MM.1S (cell line): ENCODE measurements at regions not wholly inside any gene's neighbourhood (a gene's known extent, or its start where the extent isn't known, plus 50 kb on each side); places are given as distances from the start of the nearest gene placed in this dataset.

Experiments used
- DNase-seq: peaks from one replicate; pipeline ENCODE4 v3.0.0-alpha.2; 2015
- H2AFZ ChIP-seq: fragments of 300-600 bp; sonication (generic); 2 replicates; pipeline ENCODE4 v1.6.0; 2016; ENCODE audit warnings: antibody characterized with exemption, low read length
- H3F3A ChIP-seq: fragments of 300-600 bp; sonication (generic); 2 replicates; pipeline ENCODE4 v1.6.1; 2016; ENCODE audit warnings: mild to moderate bottlenecking, antibody characterized with exemption, low read length, moderate library complexity, mixed read lengths; ENCODE audit not compliant: insufficient read depth
- H3K27ac ChIP-seq: fragments of 300-600 bp; sonication (generic); 2 replicates; pipeline ENCODE4 v1.5.1; 2016; ENCODE audit warnings: mild to moderate bottlenecking, low read length
- H3K27me3 ChIP-seq: fragments of 300-600 bp; sonication (generic); replicated peaks from 2 replicates; pipeline ENCODE4 v1.6.0; 2016; ENCODE audit warnings: low read length; ENCODE audit not compliant: insufficient read depth
- H3K36me3 ChIP-seq: fragments of 300-600 bp; sonication (generic); replicated peaks from 2 replicates; pipeline ENCODE4 v1.6.1; 2016; ENCODE audit warnings: mild to moderate bottlenecking, low read length, mixed read lengths; ENCODE audit not compliant: insufficient read depth
- H3K4me1 ChIP-seq: fragments of 300-600 bp; sonication (generic); 2 replicates; pipeline ENCODE4 v1.6.1; 2016; ENCODE audit warnings: low read length, mixed read lengths
- H3K4me2 ChIP-seq: fragments of 300-600 bp; sonication (generic); 2 replicates; pipeline ENCODE4 v1.6.0; 2016; ENCODE audit warnings: low read depth, low read length
- H3K4me3 ChIP-seq: fragments of 300-600 bp; sonication (generic); 2 replicates; pipeline ENCODE4 v1.5.1; 2016; ENCODE audit warnings: low read length, mixed read lengths
- H3K79me2 ChIP-seq: fragments of 300-600 bp; sonication (generic); 2 replicates; pipeline ENCODE4 v1.6.1; 2016; ENCODE audit warnings: mixed run types, low read length, mixed read lengths
- H3K9ac ChIP-seq: fragments of 300-600 bp; sonication (generic); 2 replicates; pipeline ENCODE4 v1.6.1; 2016; ENCODE audit warnings: low read length, mixed read lengths
- H3K9me2 ChIP-seq: fragments of 300-600 bp; sonication (generic); replicated peaks from 2 replicates; pipeline ENCODE4 v1.6.1; 2016; ENCODE audit warnings: mild to moderate bottlenecking, low read length, mixed read lengths; ENCODE audit not compliant: insufficient read depth
- H3K9me3 ChIP-seq: fragments of 300-600 bp; sonication (generic); replicated peaks from 2 replicates; pipeline ENCODE4 v1.6.1; 2016; ENCODE audit warnings: mild to moderate bottlenecking, low read length, mixed read lengths; ENCODE audit not compliant: insufficient read depth
- H4K20me1 ChIP-seq: fragments of 300-600 bp; sonication (generic); 2 replicates; pipeline ENCODE4 v1.6.1; 2016; ENCODE audit warnings: mild to moderate bottlenecking, low read length, moderate library complexity, mixed read lengths; ENCODE audit not compliant: insufficient read depth
- CTCF ChIP-seq: fragments of 300-600 bp; sonication (generic); IDR thresholded peaks from 2 replicates; pipeline ENCODE4 v1.5.1; 2016; ENCODE audit warnings: antibody characterized with exemption, low read length, mixed read lengths
- EZH2 ChIP-seq: fragments of 300-600 bp; sonication (generic); optimal IDR thresholded peaks from 2 replicates; pipeline ENCODE3; 2017; ENCODE audit warnings: low read depth, mild to moderate bottlenecking, antibody characterized with exemption, low read length, mixed read lengths
- EZH2phosphoT487 ChIP-seq: fragments of 300-600 bp; sonication (generic); IDR thresholded peaks from 2 replicates; pipeline ENCODE4 v1.6.1; 2018; ENCODE audit warnings: antibody characterized with exemption, low read length

DNA sequence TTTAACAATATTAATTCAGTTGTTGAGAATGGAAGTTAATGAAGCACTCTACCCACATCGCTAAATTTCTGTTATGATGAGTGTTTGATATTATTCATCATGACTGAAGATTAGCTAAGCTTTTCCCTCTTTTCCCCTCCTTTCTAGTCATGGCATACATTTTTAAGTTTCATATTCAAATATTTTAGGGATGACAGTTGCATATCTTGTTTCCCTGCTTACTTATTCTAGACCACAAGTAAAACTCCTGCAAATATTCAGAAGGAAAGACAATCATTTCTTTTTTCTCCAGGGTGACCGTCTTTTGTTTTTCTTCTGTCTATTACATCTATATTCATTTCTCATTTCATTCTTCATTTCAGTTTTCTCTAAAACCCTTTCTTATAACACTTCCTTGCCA is 906.0 kb downstream of the ADGRL2 start:
- H3K4me1 ChIP-seq = no peaks in the 10 kb centered on the region
- H2AFZ ChIP-seq = no peak overlapping the region
- H3K4me3 ChIP-seq = no peak overlapping the region
- H4K20me1 ChIP-seq = no peaks in the 10 kb centered on the region
- H3K9me3 ChIP-seq = no peaks in the 10 kb centered on the region
- H3K36me3 ChIP-seq = no peaks in the 10 kb centered on the region
- DNase-seq = no peak
- no peak overlapping the region for H3K27ac ChIP-seq
- no peaks in the 10 kb centered on the region for H3K9me2 ChIP-seq
- TF ChIP-seq CTCF (no peak), EZH2phosphoT487 (no peak), EZH2 (no peak)
- no peaks in the 10 kb centered on the region for H3K79me2 ChIP-seq
- H3K9ac ChIP-seq = no peak overlapping the region
- no peak overlapping the region for H3K4me2 ChIP-seq
- no peaks in the 10 kb centered on the region for H3F3A ChIP-seq
- no peaks in the 10 kb centered on the region for H3K27me3 ChIP-seq

DNA sequence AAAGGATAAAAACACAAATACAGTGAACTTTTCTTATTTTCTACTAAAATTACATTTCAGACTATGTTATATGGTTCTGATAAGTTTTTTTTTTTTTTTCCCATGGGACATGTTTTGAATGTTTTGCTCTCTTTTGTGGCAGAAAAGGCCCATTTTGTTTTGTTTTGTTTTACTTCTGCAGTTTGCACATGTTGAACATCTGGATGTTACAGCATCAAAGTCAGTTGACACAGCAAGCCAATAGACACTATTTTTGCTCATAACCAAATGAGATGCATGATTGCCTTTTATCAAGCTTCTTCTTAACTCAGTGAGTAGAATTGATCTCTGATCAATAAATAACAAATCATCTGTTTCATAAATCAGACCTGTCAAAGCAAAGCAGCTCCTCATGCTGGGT is 904.2 kb downstream of the ADGRL2 start:
- Histone ChIP-seq H3K9me3 (no peaks in the 10 kb centered on the region), H3K36me3 (no peaks in the 10 kb centered on the region), H3K9ac (no peak overlapping the region), H3K27ac (no peak overlapping the region), H3K4me3 (no peak overlapping the region), H3K4me1 (no peaks in the 10 kb centered on the region), H3K79me2 (no peaks in the 10 kb centered on the region), H3K27me3 (no peaks in the 10 kb centered on the region), H3F3A (no peaks in the 10 kb centered on the region), H4K20me1 (no peaks in the 10 kb centered on the region), H3K9me2 (no peaks in the 10 kb centered on the region), H3K4me2 (no peak overlapping the region), H2AFZ (no peak overlapping the region)
- DNase-seq = no peak
- TF ChIP-seq EZH2phosphoT487 (no peak), CTCF (no peak), EZH2 (no peak)

GRCh38 chr1:82704393-82704792 is 903.7 kb downstream of the ADGRL2 start:
- no peaks in the 10 kb centered on the region for H3K9me3 ChIP-seq

More at GRCh38 chr1:82704393-82704792, 903.7 kb downstream of the ADGRL2 start:
- no peak for DNase-seq
- no peak overlapping the region for H3K4me2 ChIP-seq
- H3K9ac ChIP-seq = no peak overlapping the region
- H3K27ac ChIP-seq = no peak overlapping the region
- H2AFZ ChIP-seq = no peak overlapping the region
- H3K27me3 ChIP-seq = no peaks in the 10 kb centered on the region
- H3K36me3 ChIP-seq = no peaks in the 10 kb centered on the region
- H3F3A ChIP-seq = no peaks in the 10 kb centered on the region
- TF ChIP-seq EZH2phosphoT487 = no peak
- no peak for TF ChIP-seq CTCF
- no peak for TF ChIP-seq EZH2
- H3K79me2 ChIP-seq = no peaks in the 10 kb centered on the region
- H4K20me1 ChIP-seq = no peaks in the 10 kb centered on the region
- no peaks in the 10 kb centered on the region for H3K9me2 ChIP-seq
- no peaks in the 10 kb centered on the region for H3K4me1 ChIP-seq
- no peak overlapping the region for H3K4me3 ChIP-seq
